C4-2B (cell line): ENCODE measurements at regions not wholly inside any gene's neighbourhood (a gene's known extent, or its start where the extent isn't known, plus 50 kb on each side); places are given as distances from the start of the nearest gene placed in this dataset.
"Not testable (repeated sequence)": the region's sequence is repeated elsewhere in the genome, so short reads cannot be mapped to it uniquely, and the experiment has no call there.

Source experiments
- ZFX ChIP-seq: fragments of 450-650 bp; IDR thresholded peaks from 2 replicates; pipeline ENCODE4 v1.6.1; 2017
- TF ChIP-seq, protein P1 (sequence below): fragments of 450-650 bp; conservative IDR thresholded peaks from 2 replicates; pipeline ENCODE4 v1.5.1; 2017; ENCODE audit warnings: mild to moderate bottlenecking

DNA sequence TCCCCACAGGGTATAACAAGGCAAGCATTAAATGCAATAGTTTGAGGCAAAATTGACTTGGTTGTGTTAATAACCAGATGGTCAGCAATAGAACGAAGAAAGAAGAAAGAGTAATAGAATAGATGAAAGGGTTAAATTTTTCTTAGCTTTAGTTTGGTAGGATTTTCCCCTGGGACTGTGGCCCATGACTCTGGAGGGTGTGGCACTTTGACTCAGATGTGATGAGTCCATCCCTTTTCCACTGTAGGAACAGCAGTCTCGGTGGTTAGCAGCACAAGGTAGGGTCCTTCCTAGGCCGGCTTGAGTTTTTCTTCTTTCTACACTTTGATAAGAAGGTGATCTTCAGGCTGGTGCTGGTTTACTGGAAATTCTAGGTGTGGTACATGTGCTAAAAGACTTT, 321.0 kb downstream of the CGGBP1 start:
- TF ChIP-seq, protein P1, sequence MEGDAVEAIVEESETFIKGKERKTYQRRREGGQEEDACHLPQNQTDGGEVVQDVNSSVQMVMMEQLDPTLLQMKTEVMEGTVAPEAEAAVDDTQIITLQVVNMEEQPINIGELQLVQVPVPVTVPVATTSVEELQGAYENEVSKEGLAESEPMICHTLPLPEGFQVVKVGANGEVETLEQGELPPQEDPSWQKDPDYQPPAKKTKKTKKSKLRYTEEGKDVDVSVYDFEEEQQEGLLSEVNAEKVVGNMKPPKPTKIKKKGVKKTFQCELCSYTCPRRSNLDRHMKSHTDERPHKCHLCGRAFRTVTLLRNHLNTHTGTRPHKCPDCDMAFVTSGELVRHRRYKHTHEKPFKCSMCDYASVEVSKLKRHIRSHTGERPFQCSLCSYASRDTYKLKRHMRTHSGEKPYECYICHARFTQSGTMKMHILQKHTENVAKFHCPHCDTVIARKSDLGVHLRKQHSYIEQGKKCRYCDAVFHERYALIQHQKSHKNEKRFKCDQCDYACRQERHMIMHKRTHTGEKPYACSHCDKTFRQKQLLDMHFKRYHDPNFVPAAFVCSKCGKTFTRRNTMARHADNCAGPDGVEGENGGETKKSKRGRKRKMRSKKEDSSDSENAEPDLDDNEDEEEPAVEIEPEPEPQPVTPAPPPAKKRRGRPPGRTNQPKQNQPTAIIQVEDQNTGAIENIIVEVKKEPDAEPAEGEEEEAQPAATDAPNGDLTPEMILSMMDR, result not testable (repeated sequence)
- TF ChIP-seq ZFX, result not testable (repeated sequence)
